HFFc6 (cell line): ENCODE measurements at regions not wholly inside any gene's neighbourhood (a gene's known extent, or its start where the extent isn't known, plus 50 kb on each side); places are given as distances from the start of the nearest gene placed in this dataset.

Experiments
- DNase-seq: peaks from one replicate; pipeline ENCODE4 v3.0.0-alpha.2; 2018
- H3K27ac Mint-ChIP-seq: 2 replicates; pipeline ENCODE4 v1.8.0; 2020; ENCODE audit warnings: mild to moderate bottlenecking, mixed read lengths
- H3K27me3 Mint-ChIP-seq: 2 replicates; pipeline ENCODE4 v1.8.0; 2021; ENCODE audit warnings: mild to moderate bottlenecking, moderate library complexity, mixed read lengths; ENCODE audit not compliant: insufficient read depth
- H3K36me3 Mint-ChIP-seq: 2 replicates; pipeline ENCODE4 v1.8.0; 2021; ENCODE audit warnings: low read depth, mixed read lengths
- H3K4me1 Mint-ChIP-seq: 2 replicates; pipeline ENCODE4 v1.8.0; 2020; ENCODE audit warnings: low read depth, mixed read lengths
- H3K4me3 Mint-ChIP-seq: 2 replicates; pipeline ENCODE4 v1.8.0; 2020; ENCODE audit warnings: mild to moderate bottlenecking, moderate library complexity, mixed read lengths
- H3K9me3 Mint-ChIP-seq: 2 replicates; pipeline ENCODE4 v1.8.0; 2020; ENCODE audit warnings: mild to moderate bottlenecking, mixed read lengths
- TF ChIP-seq, protein P1 (sequence below): fragments of 200-600 bp; sonication (generic); IDR thresholded peaks from 2 replicates; pipeline ENCODE4 v1.5.0; 2021; ENCODE audit warnings: antibody characterized with exemption, mild to moderate bottlenecking

DNA sequence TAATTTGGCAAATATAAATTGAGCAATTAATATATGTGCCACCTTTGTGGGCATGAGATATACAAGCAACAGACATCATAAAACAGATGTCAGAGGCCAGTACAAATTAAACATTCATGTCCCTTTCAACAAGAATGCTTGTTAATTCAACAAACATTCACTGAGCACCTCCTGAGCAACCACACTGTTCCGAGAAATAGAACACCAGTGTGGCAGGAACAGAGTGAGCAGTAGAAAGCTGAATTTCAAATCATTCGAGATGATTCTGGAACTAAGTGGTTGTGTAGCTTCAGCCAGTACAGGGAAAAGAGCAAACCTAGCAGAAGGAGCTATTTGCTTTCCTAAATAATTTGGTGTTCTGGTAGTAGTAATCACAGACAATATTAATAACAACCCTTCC, 227.7 kb downstream of the CBLN4 start:
- no peak overlapping the region for H3K27ac Mint-ChIP-seq

DNA sequence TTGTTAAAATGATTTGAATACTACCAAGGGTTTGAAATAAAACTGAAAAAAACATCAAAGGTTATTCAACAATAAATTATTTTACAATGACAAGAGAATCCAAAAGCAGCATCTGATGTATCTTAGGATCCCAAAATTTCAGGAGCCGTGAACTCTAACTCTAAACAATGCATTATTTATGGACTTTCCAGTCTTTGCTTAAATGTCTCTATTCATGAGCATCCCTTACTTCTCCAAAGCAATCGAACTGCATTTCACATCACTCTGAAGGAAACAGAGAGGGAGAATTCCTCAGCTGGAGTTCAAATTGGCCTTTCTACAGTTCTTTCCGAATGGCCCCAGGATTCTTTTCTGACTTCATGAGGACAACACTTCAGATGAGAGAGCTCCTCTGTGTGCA, 229.1 kb downstream of the CBLN4 start:
- Mint-ChIP-seq H3K36me3 (0 out of 2 replicates have a peak, but pooled peaks cover 8% of the 10 kb centered on the region), H3K27me3 (no peaks in the 10 kb centered on the region), H3K4me3 (no peak overlapping the region), H3K4me1 (no peaks in the 10 kb centered on the region), H3K27ac (no peak overlapping the region), H3K9me3 (peaks cover 63% of the 10 kb centered on the region)
- TF ChIP-seq, protein P1, sequence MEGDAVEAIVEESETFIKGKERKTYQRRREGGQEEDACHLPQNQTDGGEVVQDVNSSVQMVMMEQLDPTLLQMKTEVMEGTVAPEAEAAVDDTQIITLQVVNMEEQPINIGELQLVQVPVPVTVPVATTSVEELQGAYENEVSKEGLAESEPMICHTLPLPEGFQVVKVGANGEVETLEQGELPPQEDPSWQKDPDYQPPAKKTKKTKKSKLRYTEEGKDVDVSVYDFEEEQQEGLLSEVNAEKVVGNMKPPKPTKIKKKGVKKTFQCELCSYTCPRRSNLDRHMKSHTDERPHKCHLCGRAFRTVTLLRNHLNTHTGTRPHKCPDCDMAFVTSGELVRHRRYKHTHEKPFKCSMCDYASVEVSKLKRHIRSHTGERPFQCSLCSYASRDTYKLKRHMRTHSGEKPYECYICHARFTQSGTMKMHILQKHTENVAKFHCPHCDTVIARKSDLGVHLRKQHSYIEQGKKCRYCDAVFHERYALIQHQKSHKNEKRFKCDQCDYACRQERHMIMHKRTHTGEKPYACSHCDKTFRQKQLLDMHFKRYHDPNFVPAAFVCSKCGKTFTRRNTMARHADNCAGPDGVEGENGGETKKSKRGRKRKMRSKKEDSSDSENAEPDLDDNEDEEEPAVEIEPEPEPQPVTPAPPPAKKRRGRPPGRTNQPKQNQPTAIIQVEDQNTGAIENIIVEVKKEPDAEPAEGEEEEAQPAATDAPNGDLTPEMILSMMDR, result no peak
- no peak for DNase-seq

More for the DNA sequence above, 227.7 kb downstream of the CBLN4 start:
- Mint-ChIP-seq H3K4me3 (no peak overlapping the region), H3K27me3 (no peaks in the 10 kb centered on the region), H3K36me3 (0 out of 2 replicates have a peak, but pooled peaks cover 8% of the 10 kb centered on the region), H3K4me1 (no peaks in the 10 kb centered on the region), H3K9me3 (peaks cover 67% of the 10 kb centered on the region)
- TF ChIP-seq, protein P1, result no peak
- no peak for DNase-seq

DNA sequence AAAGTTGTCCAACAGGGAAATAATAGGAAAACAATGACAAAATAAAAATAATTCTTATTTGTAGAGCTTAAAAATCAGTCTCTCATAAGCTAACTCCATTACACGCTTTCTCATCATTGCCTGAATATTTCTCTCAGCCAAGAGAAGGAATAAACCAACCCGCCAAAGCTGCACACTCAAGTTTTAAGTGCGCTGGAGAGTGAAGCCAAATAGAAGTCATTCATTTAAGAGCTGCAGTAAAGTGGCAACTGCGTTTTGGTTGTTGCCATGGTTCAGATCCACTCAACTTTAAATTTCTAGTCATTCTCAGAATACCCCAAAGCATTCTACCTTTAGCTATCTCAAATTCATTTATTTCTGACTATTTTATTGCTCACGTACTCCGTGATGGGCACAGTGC, 230.7 kb downstream of the CBLN4 start:
- TF ChIP-seq, protein P1, result no peak
- Mint-ChIP-seq H3K9me3 (peaks cover 63% of the 10 kb centered on the region), H3K4me1 (no peaks in the 10 kb centered on the region), H3K27me3 (no peaks in the 10 kb centered on the region), H3K36me3 (0 out of 2 replicates have a peak, but pooled peaks cover 8% of the 10 kb centered on the region), H3K27ac (no peak overlapping the region), H3K4me3 (no peak overlapping the region)
- no peak for DNase-seq

DNA sequence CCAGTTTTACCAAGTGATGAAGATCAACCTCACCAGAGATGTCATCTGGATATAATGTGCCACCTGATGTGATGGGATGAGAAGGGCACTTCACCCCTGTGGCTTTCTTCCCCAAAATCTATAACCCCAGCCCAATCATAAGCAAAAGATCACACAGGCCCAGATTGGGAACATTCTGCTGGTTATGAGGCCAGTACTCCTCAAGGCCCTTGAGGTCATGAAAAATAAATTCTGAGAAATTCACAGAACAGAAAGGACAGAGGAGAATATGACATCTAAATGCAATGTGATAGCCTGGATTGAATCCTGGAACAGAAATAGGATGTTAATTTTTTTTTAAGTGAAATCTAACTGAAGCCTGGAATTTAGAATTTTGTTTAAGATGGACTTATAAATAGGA, 243.5 kb downstream of the CBLN4 start:
- H3K4me3 Mint-ChIP-seq, result no peak overlapping the region
- no peak for DNase-seq
- H3K9me3 Mint-ChIP-seq, result peaks cover 77% of the 10 kb centered on the region
- TF ChIP-seq, protein P1, result no peak
- H3K4me1 Mint-ChIP-seq, result no peaks in the 10 kb centered on the region
- H3K27me3 Mint-ChIP-seq, result no peaks in the 10 kb centered on the region
- H3K36me3 Mint-ChIP-seq, result no peaks in the 10 kb centered on the region; the same call in 1 of the 2 replicates
- H3K27ac Mint-ChIP-seq, result no peak overlapping the region

DNA sequence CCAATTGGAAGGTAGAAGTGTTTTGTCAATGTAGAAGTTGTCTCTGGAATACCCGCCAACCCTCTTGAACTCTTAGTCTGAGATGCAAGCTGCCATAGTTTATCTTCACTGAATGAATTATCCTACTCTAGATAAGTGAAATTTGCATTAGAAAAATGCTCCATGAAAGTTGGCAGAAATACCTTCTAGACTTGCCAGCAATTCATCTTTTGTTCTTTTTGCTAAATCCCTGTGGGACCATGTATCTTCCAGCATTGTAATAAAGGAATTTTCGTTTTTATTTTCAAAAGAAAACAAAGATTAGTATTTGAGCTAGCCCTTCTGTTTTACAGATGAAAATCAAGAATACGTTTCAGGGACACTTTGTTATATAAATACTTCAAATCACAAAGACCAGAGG, 244.2 kb downstream of the CBLN4 start:
- H3K27ac Mint-ChIP-seq, result no peak overlapping the region
- no peaks in the 10 kb centered on the region for H3K4me1 Mint-ChIP-seq
- DNase-seq, result no peak
- peaks cover 75% of the 10 kb centered on the region for H3K9me3 Mint-ChIP-seq
- TF ChIP-seq, protein P1, result no peak
- no peak overlapping the region for H3K4me3 Mint-ChIP-seq
- H3K36me3 Mint-ChIP-seq, result peaks cover 1% of the 10 kb centered on the region; the same call in 1 of the 2 replicates
- H3K27me3 Mint-ChIP-seq, result no peaks in the 10 kb centered on the region

DNA sequence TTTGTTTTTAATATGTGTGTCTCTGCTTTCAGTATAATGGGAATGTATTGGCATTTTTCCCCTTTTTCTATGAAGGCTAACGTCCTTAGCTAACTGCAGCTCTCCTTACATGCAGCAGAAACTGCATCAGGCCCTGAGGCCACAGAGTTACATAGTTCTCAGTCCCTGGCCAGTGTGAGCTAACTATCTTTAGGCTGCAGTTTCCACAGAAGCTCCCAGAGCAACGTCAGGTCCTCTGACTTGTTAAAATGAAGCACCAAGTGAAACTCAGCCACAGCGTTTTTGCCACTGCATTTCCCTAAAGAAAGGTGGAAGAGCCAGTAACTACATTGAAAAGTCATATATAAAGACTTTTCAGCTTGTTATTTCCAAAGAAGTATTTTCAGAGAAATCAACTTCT, 244.7 kb downstream of the CBLN4 start:
- TF ChIP-seq, protein P1, result no peak
- H3K4me3 Mint-ChIP-seq, result no peak overlapping the region

More for the DNA sequence above, 244.7 kb downstream of the CBLN4 start:
- H3K27ac Mint-ChIP-seq, result no peak overlapping the region
- H3K27me3 Mint-ChIP-seq, result no peaks in the 10 kb centered on the region
- DNase-seq, result no peak
- peaks cover 75% of the 10 kb centered on the region for H3K9me3 Mint-ChIP-seq
- H3K36me3 Mint-ChIP-seq, result peaks cover 4% of the 10 kb centered on the region; the same call in 1 of the 2 replicates
- no peaks in the 10 kb centered on the region for H3K4me1 Mint-ChIP-seq
